ENCODE measurements at regions not wholly inside any gene's neighbourhood (a gene's known extent, or its start where the extent isn't known, plus 50 kb on each side); places are given as distances from the start of the nearest gene placed in this dataset.

- no peak overlapping the region for H3K27ac ChIP-seq
- H3K4me3 ChIP-seq: no peak overlapping the region
These were observed 293.5 kb downstream of the GBA3 start for GRCh38 chr4:22986262-22986661.

DNA sequence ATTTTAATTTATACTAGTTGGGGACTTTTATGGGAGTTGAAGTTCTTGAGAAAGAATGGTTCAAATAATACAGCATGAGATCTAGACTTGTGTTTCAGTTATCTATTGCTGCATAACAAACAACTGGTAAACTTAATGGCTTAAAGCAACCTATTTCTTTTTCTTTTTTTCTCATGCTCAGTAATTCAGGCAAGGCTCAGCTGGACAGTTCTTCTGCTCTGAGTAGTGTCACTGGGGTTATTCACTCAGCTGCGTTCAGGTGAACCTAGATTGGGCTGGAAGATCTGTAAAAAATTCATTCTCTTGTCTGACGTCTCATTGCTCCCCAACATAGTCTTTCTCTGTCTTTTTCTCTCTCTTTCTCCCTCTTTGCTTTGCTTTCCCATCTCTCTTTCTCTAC, 291.7 kb downstream of the GBA3 start:
- intact Hi-C loops (cut with DNase I): no loop called here
- Histone ChIP-seq H3K36me3 (no peaks in the 10 kb centered on the region), H3K27me3 (no peaks in the 10 kb centered on the region), H3K4me3 (no peak overlapping the region), H3K9me3 (no peaks in the 10 kb centered on the region), H3K27ac (no peak overlapping the region), H3K4me1 (no peaks in the 10 kb centered on the region)
- TF ChIP-seq CTCF (IDR thresholded peaks at IDR 0.05): no peak
- DNase-seq (ENCODE audit: low spot score in 2 of 2): no peak

More at GRCh38 chr4:22986262-22986661, 293.5 kb downstream of the GBA3 start:
- no peaks in the 10 kb centered on the region for H3K9me3 ChIP-seq
- TF ChIP-seq CTCF (IDR thresholded peaks at IDR 0.05): no peak
- no peaks in the 10 kb centered on the region for H3K36me3 ChIP-seq
- H3K27me3 ChIP-seq: no peaks in the 10 kb centered on the region
- no peaks in the 10 kb centered on the region for H3K4me1 ChIP-seq
- DNase-seq (ENCODE audit: low spot score in 2 of 2): no peak
- intact Hi-C loops (cut with DNase I): no loop called here

DNA sequence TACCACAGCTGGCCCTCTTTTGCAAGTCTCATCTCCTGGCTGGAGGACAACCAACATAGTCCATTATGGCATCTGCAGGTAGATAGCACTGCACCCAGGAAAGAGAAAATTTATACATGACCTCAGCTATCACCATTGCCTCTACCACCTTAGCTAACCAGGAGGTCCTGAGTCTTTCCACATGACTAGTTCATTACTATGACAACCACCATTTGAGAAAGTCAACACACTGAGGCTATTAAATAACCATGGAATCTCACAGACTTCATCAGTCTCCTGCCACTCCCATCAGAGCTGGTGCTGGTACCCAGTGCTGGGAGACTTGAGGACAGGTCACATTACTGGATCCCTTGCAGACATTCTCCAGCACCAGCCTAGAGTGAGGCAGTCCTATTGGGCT, 285.9 kb downstream of the GBA3 start:
- Histone ChIP-seq H3K36me3 (no peaks in the 10 kb centered on the region), H3K27ac (no peak overlapping the region), H3K4me1 (no peaks in the 10 kb centered on the region), H3K27me3 (no peaks in the 10 kb centered on the region), H3K4me3 (no peak overlapping the region), H3K9me3 (no peaks in the 10 kb centered on the region)
- no peak for TF ChIP-seq CTCF (IDR thresholded peaks at IDR 0.05)
- no peak for DNase-seq (ENCODE audit: low spot score in 2 of 2)
- intact Hi-C loops (cut with DNase I): no loop called here

GRCh38 chr4:22970665-22971064, 277.9 kb downstream of the GBA3 start:
- H3K27ac ChIP-seq: no peak overlapping the region
- no peaks in the 10 kb centered on the region for H3K4me1 ChIP-seq
- intact Hi-C loops (cut with DNase I): no loop called here
- H3K4me3 ChIP-seq: no peak overlapping the region
- peaks cover 0 to 8% of the 10 kb centered on the region in 2 donors for H3K9me3 ChIP-seq
- TF ChIP-seq CTCF (IDR thresholded peaks at IDR 0.05): no peak
- H3K36me3 ChIP-seq: no peaks in the 10 kb centered on the region
- no peaks in the 10 kb centered on the region for H3K27me3 ChIP-seq
- DNase-seq (ENCODE audit: low spot score in 2 of 2): no peak

DNA sequence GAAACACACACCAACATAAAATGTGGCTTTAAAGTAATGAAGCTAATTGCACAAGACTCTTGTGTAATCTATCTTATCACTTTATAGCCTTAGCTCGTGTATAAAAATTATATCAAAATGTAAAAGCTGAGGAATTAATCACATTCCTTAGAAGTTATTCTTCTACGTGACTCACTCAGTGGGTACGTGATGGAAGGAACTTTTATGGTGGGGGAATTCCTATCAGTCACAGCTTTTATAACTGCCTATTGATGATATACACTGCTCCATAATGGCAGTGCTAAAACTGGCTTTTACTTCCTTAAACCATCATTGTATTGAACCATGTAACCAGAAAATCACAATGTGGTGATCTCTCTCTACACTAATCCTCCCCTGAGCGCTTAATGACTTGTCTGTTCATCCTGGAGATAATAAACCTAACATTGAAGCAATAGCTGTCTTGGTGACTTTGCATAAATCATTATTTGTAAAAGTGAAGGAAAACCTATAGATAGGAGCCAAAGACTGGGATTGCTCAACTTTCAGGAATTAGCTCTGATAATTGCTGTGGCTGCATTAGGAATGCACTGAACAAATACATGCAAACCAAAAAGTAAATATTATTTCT, 276.7 kb downstream of the GBA3 start:
- no peaks in the 10 kb centered on the region for H3K27me3 ChIP-seq
- TF ChIP-seq CTCF (IDR thresholded peaks at IDR 0.05): no peak

GRCh38 chr4:22962295-22962694, 269.6 kb downstream of the GBA3 start:
- DNase-seq (ENCODE audit: low spot score in 2 of 2): no peak
- no peak overlapping the region for H3K27ac ChIP-seq
- H3K4me1 ChIP-seq: no peaks in the 10 kb centered on the region
- TF ChIP-seq CTCF (IDR thresholded peaks at IDR 0.05): no peak
- no peaks in the 10 kb centered on the region for H3K36me3 ChIP-seq
- no peaks in the 10 kb centered on the region for H3K9me3 ChIP-seq
- no peaks in the 10 kb centered on the region for H3K27me3 ChIP-seq
- intact Hi-C loops (cut with DNase I): no loop called here
- no peak overlapping the region for H3K4me3 ChIP-seq

More for the DNA sequence above, 276.7 kb downstream of the GBA3 start:
- no peak overlapping the region for H3K4me3 ChIP-seq
- intact Hi-C loops (cut with DNase I): no loop called here
- DNase-seq (ENCODE audit: low spot score in 2 of 2): no peak
- no peaks in the 10 kb centered on the region for H3K4me1 ChIP-seq
- no peaks in the 10 kb centered on the region for H3K36me3 ChIP-seq
- H3K27ac ChIP-seq: no peak overlapping the region
- peaks cover 0 to 8% of the 10 kb centered on the region in 2 donors for H3K9me3 ChIP-seq
